NCI-H2107 treated with DMSO at 0.1 percent for 48 hours (cell line): ENCODE measurements at regions not wholly inside any gene's neighbourhood (a gene's known extent, or its start where the extent isn't known, plus 50 kb on each side); places are given as distances from the start of the nearest gene placed in this dataset.
"Not testable (repeated sequence)": the region's sequence is repeated elsewhere in the genome, so short reads cannot be mapped to it uniquely, and the experiment has no call there.

Experiments used
- DNase-seq: peaks from one replicate; lab custom pipeline; 2025; ENCODE audit not compliant: unreplicated experiment; lab: John Stamatoyannopoulos, UW

GRCh38 chr1:214141486-214141885, 139.5 kb upstream of the SMYD2 start:
- DNase-seq, result no peak

DNA sequence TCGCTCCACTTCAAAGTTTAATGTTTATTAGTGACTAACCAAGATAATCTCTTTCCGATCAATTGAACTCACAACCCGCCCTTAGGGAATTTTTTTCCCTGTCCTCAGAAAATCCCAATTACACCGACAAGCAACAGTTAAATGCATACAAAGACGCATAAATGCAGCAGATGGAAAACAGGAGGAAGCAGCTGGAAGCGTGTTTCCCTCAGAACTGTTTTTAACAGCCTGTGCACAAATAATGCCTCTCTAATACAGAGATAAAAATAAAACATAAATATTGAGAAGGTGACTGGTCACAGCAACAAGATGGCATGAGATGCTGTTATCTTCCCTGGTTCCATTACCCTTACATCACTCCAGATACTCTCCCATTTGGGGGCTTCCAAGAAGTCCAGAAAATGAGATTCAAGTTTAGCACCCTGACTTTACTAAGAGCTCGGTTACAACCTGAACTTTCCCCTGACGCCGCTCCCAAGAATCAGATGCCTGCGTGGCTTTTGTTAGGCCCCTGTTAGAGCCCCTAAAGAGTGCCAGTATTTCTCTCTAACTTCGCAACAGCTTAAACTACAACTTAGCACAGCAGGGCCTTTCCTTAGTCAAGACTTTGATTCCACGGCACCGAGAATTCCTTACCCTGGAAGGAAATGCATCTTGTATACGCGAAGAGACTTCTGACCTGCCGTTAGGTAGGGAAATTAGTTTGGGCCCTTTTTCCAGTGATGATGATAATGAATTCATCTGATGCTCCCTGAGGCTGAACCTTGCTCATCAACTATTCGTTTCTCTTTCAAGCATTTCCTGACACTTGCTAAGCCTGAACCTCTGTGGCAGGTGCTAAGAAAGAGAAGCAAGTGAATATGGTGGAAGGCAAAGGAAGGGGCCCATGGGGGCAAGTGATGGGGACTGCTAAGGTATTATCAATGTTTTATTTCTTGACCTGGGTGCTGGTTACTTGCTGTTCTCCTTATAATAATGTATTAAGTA, 137.7 kb upstream of the SMYD2 start:
- DNase-seq, result no peak

DNA sequence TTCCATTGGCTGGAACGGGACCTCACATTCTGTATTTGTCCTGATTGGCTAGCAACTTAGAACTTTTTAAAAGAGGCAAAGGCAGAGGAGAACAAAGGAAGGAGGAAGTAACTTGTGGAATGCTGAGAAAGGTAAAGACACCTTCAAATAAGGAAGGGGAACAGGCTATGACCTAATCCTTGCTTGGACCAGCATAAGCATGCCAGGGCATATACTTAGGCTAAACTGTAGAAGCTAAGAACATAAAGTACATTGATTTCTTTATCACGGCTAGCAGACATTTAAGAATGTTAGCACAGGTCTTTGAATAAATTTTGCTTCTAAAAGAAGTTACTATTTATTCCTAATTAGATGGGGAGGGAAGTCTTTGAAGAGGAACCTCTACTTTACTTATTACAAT, 136.4 kb upstream of the SMYD2 start:
- not testable (repeated sequence) for DNase-seq

DNA sequence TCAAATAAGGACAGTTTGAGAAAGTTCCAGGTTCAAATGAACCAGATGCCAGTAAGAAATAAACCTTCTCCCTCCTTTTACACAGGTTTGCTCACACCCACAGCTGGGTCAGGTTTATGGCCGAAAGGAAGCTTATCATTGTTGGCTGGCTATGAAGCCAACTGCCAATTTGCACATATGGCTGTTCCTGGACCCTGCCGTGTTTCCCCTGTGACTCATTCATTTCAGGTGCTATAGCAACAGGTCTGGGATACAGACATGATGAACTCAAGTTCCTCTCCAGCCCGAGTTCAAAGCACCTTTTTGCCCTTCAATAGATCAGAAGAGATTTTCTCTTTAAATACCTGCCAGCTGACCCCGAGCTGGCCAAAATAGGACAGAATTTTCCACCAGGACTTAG, 134.4 kb upstream of the SMYD2 start:
- DNase-seq, result no peak

- DNase-seq, result no peak
Observed at GRCh38 chr1:214154596-214155292, 126.2 kb upstream of the SMYD2 start.

GRCh38 chr1:214155987-214156625, 124.9 kb upstream of the SMYD2 start:
- DNase-seq, result no peak

GRCh38 chr1:214164173-214164572, 116.8 kb upstream of the SMYD2 start:
- DNase-seq, result no peak

GRCh38 chr1:214165850-214166374, 115.0 kb upstream of the SMYD2 start:
- DNase-seq, result no peak

DNA sequence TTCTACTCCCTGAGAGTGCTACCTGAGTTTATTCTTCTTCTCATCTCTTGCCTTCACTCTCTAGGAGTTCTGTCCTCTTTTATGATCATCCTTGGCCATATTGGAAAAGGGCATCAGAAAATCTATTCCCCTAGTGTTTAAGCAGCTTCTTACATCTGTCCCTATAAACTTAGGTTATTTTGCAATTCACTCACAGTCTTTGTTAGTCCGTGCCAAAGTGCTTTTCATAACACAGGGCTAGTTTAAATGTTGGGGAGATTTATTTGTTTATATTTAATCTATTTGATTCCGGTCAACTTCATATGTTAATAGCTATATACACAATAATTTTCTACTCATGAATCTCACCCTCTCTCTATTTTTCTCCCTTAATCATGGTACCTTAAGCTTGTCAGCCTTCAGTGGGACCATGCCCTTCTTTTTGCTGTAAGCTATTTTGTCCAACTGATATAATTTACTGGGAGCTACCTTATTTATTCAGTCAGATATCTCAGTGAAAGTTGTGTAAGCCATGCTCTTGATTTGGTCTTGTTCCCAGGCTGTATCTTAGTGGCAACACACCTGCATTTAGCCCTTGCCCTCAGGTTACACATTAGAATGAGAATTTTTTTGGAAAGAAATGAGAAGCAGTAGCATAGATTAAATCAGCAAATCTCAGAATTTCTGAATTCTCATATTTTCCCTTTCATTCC, 106.3 kb upstream of the SMYD2 start:
- no peak for DNase-seq

DNA sequence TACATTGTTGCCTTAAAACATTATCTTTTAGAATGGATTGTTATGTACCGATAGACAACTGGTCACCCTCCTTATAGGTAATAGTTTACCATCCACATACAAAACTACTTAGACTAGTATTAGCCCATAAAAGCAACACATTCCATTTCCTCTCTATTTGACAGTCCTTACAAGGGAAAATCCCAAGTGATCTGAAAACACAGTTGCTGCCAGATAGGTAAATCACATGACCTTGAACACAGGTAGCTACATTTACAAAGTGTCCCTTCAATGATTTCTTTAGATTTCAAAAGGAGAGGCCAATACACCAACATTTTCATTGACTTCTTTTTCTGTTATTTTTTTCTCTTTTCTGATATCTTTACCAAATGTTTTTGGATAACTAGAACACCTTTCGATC, 102.9 kb upstream of the SMYD2 start:
- DNase-seq, result no peak

- no peak for DNase-seq
Observed at GRCh38 chr1:214184992-214185391, 96.0 kb upstream of the SMYD2 start.

- no peak for DNase-seq
Observed at GRCh38 chr1:214186103-214186824, 94.7 kb upstream of the SMYD2 start.

DNA sequence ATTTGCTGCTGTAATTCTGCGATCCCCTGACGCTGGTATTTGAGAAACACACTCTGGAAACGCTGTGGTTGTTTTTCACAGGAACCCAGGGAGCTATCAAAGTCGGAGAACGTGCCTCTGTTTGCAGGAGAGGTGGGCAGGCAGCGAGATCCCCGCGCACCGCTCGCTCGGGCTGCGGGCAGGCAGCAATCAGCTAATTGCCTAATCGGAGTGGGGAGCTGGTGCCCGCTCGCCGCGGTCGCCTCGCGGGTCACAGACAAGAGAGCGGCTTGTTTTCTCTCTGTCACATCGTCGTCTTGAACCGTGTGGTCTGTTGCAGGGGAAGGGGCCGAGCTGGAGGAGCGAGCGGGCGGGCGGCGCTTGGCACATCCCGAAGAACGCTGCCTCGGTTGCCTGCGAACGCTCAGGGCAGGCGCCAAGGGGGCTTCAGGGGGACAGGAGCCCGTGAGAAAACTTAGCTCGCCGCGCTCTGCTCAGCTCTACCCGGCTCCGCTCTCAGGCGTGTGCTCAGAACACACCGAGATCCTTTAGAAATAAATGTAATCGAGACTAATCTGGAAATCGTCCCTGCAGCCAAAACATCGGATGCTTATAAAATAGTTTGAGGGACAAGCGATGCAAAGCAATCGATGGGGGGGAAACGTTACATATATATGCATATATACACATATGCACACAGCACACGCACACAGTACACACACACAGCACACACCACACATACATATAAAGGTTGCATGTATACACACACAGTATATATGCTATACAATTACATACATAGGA, 93.6 kb upstream of the SMYD2 start:
- peak; percentile 10 for DNase-seq

DNA sequence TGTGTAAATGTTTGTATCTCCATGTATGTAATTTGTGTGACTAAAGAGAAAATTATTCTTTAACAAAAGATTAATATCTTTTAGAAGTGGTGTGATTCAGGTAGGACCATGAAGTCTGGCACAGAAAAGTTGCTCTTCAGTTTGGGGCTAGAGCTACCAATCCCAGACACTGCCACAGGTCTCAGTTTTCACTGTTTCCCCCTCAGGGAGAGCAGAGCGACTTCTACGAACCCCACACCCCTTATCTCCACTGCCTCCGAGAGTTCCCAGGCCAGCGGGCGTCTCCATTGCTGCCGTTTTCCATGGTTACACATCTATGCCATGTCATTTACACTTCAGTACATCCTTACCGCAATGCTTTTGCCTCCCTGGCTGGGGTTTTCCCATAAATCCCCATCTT, 93.0 kb upstream of the SMYD2 start:
- DNase-seq, result no peak

DNA sequence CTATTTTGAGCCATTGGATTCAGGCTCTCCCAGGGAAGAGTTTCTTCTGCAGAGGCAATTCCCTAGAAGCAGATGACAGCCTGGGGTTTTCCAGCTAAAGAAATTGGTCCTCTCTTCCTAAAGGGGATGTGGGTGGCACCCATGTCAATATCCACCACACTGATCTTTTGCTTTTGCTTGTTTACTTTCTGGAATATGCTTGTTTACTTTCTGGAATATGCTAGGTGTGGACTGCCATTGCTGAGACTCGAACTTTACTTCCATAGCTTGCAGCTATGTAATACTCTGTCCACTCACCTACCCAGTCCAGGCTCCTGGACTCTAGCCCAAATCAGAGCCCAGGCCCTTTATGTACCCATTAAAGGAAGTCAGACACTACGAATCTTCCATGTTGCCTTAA, 92.1 kb upstream of the SMYD2 start:
- no peak for DNase-seq

GRCh38 chr1:214192825-214193643, 87.9 kb upstream of the SMYD2 start:
- DNase-seq, result no peak

- DNase-seq, result no peak
Observed at GRCh38 chr1:214193691-214194090, 87.3 kb upstream of the SMYD2 start.

- DNase-seq, result no peak
Observed at GRCh38 chr1:214198571-214198970, 82.4 kb upstream of the SMYD2 start.

DNA sequence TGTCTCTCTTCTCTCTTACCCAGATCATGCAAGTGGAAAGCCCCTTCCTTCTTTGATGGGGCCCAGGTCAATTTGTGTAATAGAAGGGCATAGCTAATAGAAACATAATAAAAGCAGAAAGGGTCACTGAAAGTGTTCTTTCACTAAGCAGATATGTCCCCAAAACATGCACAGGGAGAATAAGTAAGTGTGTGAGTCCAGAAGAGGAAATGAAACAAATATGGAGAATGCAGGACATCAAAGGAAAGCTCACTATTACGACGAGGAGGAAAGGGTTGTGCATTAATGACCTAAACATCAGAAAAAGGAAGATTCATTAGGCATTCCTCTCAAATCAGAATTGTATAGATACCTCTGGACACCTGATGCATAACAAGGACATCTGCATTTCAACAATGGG, 81.4 kb upstream of the SMYD2 start:
- DNase-seq, result no peak
